Neural progenitor cell (in vitro differentiated cells): ENCODE measurements at regions not wholly inside any gene's neighbourhood (a gene's known extent, or its start where the extent isn't known, plus 50 kb on each side); places are given as distances from the start of the nearest gene placed in this dataset.

Experiments
- DNase-seq: peaks from one replicate; pipeline ENCODE4 v3.0.0-alpha.2; 2016; ENCODE audit warnings: low spot score
- H2AFZ ChIP-seq: fragments of 200-600 bp; sonication (generic); replicated peaks from 2 replicates; pipeline ENCODE4 v1.6.1; 2016; ENCODE audit warnings: antibody characterized with exemption
- H3F3A ChIP-seq: fragments of 200-600 bp; sonication (generic); 2 replicates; pipeline ENCODE4 v1.6.1; 2016; ENCODE audit warnings: antibody characterized with exemption, low read depth
- H3K27ac ChIP-seq: fragments of 200-600 bp; sonication (generic); 2 replicates; pipeline ENCODE4 v1.5.1; 2016; ENCODE audit warnings: mild to moderate bottlenecking
- H3K27me3 ChIP-seq: fragments of 200-600 bp; sonication (generic); 2 replicates; pipeline ENCODE4 v1.6.1; 2016; ENCODE audit warnings: mild to moderate bottlenecking, moderate library complexity
- H3K36me3 ChIP-seq: fragments of 200-600 bp; sonication (generic); 2 replicates; pipeline ENCODE4 v1.5.1; 2016
- H3K4me1 ChIP-seq: fragments of 200-600 bp; sonication (generic); 2 replicates; pipeline ENCODE4 v1.6.1; 2016; ENCODE audit warnings: mixed run types
- H3K4me2 ChIP-seq: fragments of 200-600 bp; sonication (generic); 2 replicates; pipeline ENCODE4 v1.6.1; 2016
- H3K4me3 ChIP-seq: fragments of 200-600 bp; sonication (generic); 2 replicates; pipeline ENCODE4 v1.5.1; 2016
- H3K79me2 ChIP-seq: fragments of 200-600 bp; sonication (generic); 2 replicates; pipeline ENCODE4 v1.6.1; 2016; ENCODE audit warnings: low read depth
- H3K9ac ChIP-seq: fragments of 200-600 bp; sonication (generic); 2 replicates; pipeline ENCODE4 v1.6.1; 2016
- H3K9me3 ChIP-seq: fragments of 200-600 bp; sonication (generic); 2 replicates; pipeline ENCODE4 v1.5.1; 2016; ENCODE audit warnings: low read depth
- H4K20me1 ChIP-seq: fragments of 200-600 bp; sonication (generic); 2 replicates; pipeline ENCODE4 v1.6.1; 2016; ENCODE audit warnings: low read depth
- H3K27ac Mint-ChIP-seq: 3 replicates; pipeline ENCODE4 v1.8.0; 2021; ENCODE audit warnings: mixed read lengths
- H3K27me3 Mint-ChIP-seq: 2 replicates; pipeline ENCODE4 v1.8.0; 2022; ENCODE audit warnings: low read depth, mild to moderate bottlenecking, inconsistent platforms, moderate library complexity, mixed read lengths; ENCODE audit not compliant: insufficient read depth
- H3K36me3 Mint-ChIP-seq: 3 replicates; pipeline ENCODE4 v1.8.0; 2021; ENCODE audit warnings: mixed read lengths
- H3K4me1 Mint-ChIP-seq: 3 replicates; pipeline ENCODE4 v1.8.0; 2021; ENCODE audit warnings: mixed read lengths
- H3K4me3 Mint-ChIP-seq: 3 replicates; pipeline ENCODE4 v1.8.0; 2021; ENCODE audit warnings: mild to moderate bottlenecking, moderate library complexity, mixed read lengths
- H3K9me3 Mint-ChIP-seq: 3 replicates; pipeline ENCODE4 v1.8.0; 2020; ENCODE audit warnings: mixed read lengths
- CTCF ChIP-seq: fragments of 200-600 bp; sonication (generic); IDR thresholded peaks from 2 replicates; pipeline ENCODE4 v1.5.1; 2017; ENCODE audit warnings: antibody characterized with exemption, mild to moderate bottlenecking
- EZH2 ChIP-seq: fragments of 200-600 bp; sonication (generic); IDR thresholded peaks from 2 replicates; pipeline ENCODE4 v1.6.1; 2017; ENCODE audit warnings: antibody characterized with exemption, mild to moderate bottlenecking, moderate library complexity
- EZH2phosphoT487 ChIP-seq: fragments of 200-600 bp; sonication (generic); IDR thresholded peaks from 2 replicates; pipeline ENCODE4 v1.6.1; 2017; ENCODE audit warnings: antibody characterized with exemption

DNA sequence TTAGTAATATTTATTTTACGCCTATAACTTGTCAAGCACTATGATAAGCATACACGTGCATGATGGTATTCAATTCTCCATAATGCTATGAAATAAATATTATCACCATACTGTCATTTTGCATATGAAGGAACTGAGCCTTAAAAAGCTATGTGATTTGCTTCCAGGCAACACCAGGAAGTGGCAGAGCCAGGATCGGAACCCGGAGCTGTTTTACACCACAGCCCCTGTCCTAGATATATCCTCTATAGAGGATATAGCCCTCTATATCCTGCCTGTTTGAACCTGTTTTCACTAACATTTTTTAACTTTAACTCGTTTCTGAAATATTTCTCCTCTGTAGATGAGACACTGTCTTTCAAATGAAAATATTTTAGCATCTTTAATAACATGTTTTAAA is 690.0 kb downstream of the SATB2 start:
- H4K20me1 ChIP-seq, result no peaks in the 10 kb centered on the region
- no peaks in the 10 kb centered on the region for H3K9me3 Mint-ChIP-seq
- no peaks in the 10 kb centered on the region for H3K4me1 Mint-ChIP-seq
- no peak overlapping the region for H3K4me3 Mint-ChIP-seq
- H3K4me2 ChIP-seq, result no peak overlapping the region
- no peaks in the 10 kb centered on the region for H3K36me3 Mint-ChIP-seq
- no peaks in the 10 kb centered on the region for H3K79me2 ChIP-seq
- no peaks in the 10 kb centered on the region for H3K9me3 ChIP-seq
- H3K36me3 ChIP-seq, result no peaks in the 10 kb centered on the region
- H3K27ac Mint-ChIP-seq, result no peak overlapping the region
- no peaks in the 10 kb centered on the region for H3K27me3 ChIP-seq
- no peak overlapping the region for H3K4me3 ChIP-seq
- H2AFZ ChIP-seq, result no peak overlapping the region
- H3K4me1 ChIP-seq, result no peaks in the 10 kb centered on the region
- no peak overlapping the region for H3K27ac ChIP-seq
- H3F3A ChIP-seq, result no peaks in the 10 kb centered on the region
- H3K9ac ChIP-seq, result no peak overlapping the region
- DNase-seq, result no peak
- no peaks in the 10 kb centered on the region for H3K27me3 Mint-ChIP-seq
- TF ChIP-seq CTCF (no peak), EZH2phosphoT487 (no peak), EZH2 (no peak)

DNA sequence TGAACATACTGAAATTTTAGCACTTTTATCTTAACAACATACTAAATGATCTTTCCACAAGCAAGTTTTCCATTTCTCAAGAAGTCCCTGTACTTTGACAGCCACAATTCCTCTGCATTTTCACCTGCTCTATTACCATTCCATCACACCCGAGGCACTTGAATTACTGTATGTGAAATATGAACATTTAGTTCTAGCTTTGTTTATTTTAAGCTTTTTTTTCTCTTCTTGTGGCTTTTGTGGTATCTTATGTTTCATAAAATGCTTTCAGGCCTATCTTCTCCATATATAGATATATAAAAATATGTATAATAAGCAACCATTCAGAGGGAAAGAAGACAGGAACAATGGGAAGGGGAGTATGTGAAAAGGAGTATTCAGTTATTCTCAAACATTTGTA is 693.9 kb downstream of the SATB2 start:
- H3K4me1 Mint-ChIP-seq, result peaks cover 3% of the 10 kb centered on the region
- H3K79me2 ChIP-seq, result no peaks in the 10 kb centered on the region
- H3K4me3 ChIP-seq, result no peak overlapping the region
- H3K9me3 ChIP-seq, result no peaks in the 10 kb centered on the region
- H3K27me3 ChIP-seq, result no peaks in the 10 kb centered on the region
- H3K9ac ChIP-seq, result no peak overlapping the region
- H2AFZ ChIP-seq, result no peak overlapping the region
- H3K27ac Mint-ChIP-seq, result no peak overlapping the region
- no peaks in the 10 kb centered on the region for H3F3A ChIP-seq
- no peak for DNase-seq
- H3K4me2 ChIP-seq, result no peak overlapping the region
- TF ChIP-seq EZH2, result no peak
- TF ChIP-seq EZH2phosphoT487, result no peak
- no peak for TF ChIP-seq CTCF
- no peaks in the 10 kb centered on the region for H4K20me1 ChIP-seq
- no peak overlapping the region for H3K27ac ChIP-seq
- no peaks in the 10 kb centered on the region for H3K4me1 ChIP-seq
- H3K27me3 Mint-ChIP-seq, result no peaks in the 10 kb centered on the region
- H3K9me3 Mint-ChIP-seq, result no peaks in the 10 kb centered on the region
- no peaks in the 10 kb centered on the region for H3K36me3 Mint-ChIP-seq
- no peaks in the 10 kb centered on the region for H3K36me3 ChIP-seq
- H3K4me3 Mint-ChIP-seq, result no peak overlapping the region

GRCh38 chr2:198762441-198762840 is 695.3 kb downstream of the SATB2 start:
- Histone ChIP-seq H3K27ac (no peak overlapping the region), H3K4me3 (no peak overlapping the region), H3K9ac (no peak overlapping the region), H3K9me3 (no peaks in the 10 kb centered on the region), H3K79me2 (no peaks in the 10 kb centered on the region), H3K4me2 (no peak overlapping the region), H3K36me3 (no peaks in the 10 kb centered on the region), H3K4me1 (no peaks in the 10 kb centered on the region), H3K27me3 (no peaks in the 10 kb centered on the region), H2AFZ (no peak overlapping the region), H3F3A (no peaks in the 10 kb centered on the region), H4K20me1 (no peaks in the 10 kb centered on the region)
- Mint-ChIP-seq H3K9me3 (no peaks in the 10 kb centered on the region), H3K4me1 (peaks cover 3% of the 10 kb centered on the region), H3K27ac (no peak overlapping the region), H3K27me3 (no peaks in the 10 kb centered on the region), H3K36me3 (no peaks in the 10 kb centered on the region), H3K4me3 (no peak overlapping the region)
- DNase-seq, result no peak
- TF ChIP-seq CTCF, result no peak
- no peak for TF ChIP-seq EZH2
- TF ChIP-seq EZH2phosphoT487, result no peak

GRCh38 chr2:198757069-198757468 is 700.7 kb downstream of the SATB2 start:
- Histone ChIP-seq H3K9me3 (no peaks in the 10 kb centered on the region), H3K4me2 (no peak overlapping the region), H3K36me3 (no peaks in the 10 kb centered on the region), H3K4me1 (no peaks in the 10 kb centered on the region), H3K79me2 (no peaks in the 10 kb centered on the region), H3K9ac (no peak overlapping the region), H3K27ac (no peak overlapping the region), H4K20me1 (no peaks in the 10 kb centered on the region), H3K27me3 (no peaks in the 10 kb centered on the region), H3F3A (no peaks in the 10 kb centered on the region), H2AFZ (no peak overlapping the region), H3K4me3 (no peak overlapping the region)
- no peak overlapping the region for H3K4me3 Mint-ChIP-seq
- no peaks in the 10 kb centered on the region for H3K9me3 Mint-ChIP-seq
- no peak for TF ChIP-seq EZH2phosphoT487
- no peak for TF ChIP-seq EZH2
- TF ChIP-seq CTCF, result no peak
- DNase-seq, result no peak
- no peaks in the 10 kb centered on the region for H3K27me3 Mint-ChIP-seq
- peaks cover 3% of the 10 kb centered on the region for H3K4me1 Mint-ChIP-seq
- no peak overlapping the region for H3K27ac Mint-ChIP-seq
- no peaks in the 10 kb centered on the region for H3K36me3 Mint-ChIP-seq
